ENCODE measurements at regions not wholly inside any gene's neighbourhood (a gene's known extent, or its start where the extent isn't known, plus 50 kb on each side); places are given as distances from the start of the nearest gene placed in this dataset.

DNA sequence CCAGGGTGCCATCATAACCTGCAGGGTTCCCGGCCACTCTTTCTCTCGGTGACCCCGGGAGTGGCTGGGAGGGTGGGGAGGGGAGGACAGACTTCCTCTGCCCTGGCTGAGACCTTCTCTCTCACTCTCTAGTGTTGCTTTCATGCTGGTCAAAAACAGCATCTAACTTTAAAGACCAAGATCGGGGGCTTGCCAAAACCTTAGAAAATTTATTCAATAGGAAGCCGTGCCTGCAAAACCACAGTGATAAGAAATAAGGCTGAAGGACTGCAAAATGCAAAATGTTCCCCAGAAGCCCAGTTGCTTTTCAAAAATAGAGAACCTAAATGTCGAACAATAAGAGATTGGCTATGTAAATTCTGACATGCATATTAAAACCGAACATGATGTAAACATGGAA, 344.0 kb downstream of the FOXL1 start:
- no peak overlapping the region for H3K4me2 ChIP-seq
- FAIRE-seq, result no peak

DNA sequence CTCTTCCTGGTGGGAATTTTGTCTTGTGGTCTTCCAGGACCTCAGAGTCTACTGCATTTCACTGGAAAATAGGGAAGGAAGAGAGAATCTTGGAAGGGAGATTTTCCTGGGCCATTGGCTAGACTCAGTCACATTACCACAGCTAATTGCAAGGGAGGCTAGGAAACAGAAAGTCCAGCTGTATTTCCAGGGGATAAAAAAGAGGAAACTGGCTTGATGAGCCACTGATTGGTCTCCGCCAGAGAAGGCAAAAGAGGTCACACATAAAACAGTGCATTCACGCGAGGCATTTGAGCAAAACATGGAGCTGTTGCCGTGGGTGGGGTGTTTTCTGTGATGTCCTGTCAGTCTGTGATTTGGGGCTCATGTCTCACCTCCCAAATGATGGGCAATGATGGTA, 345.3 kb downstream of the FOXL1 start:
- Histone ChIP-seq H3K27ac (no peak overlapping the region), H3K4me1 (peaks cover 5% of the 10 kb centered on the region; the same call in 2 of the 3 replicates), H3K9me3 (peaks cover 13% of the 10 kb centered on the region), H3K4me3 (no peak overlapping the region), H3K4me2 (no peak overlapping the region)
- ChIA-PET POLR2A (no interaction called here), CTCF (interaction anchor here (1.2 to 1.5 kb wide), 3 partner anchors 11 to 20 kb away, joined by 3 to 4 read pairs (median 3); no protein-coding TSS in a partner anchor)
- DNase-seq (ENCODE audit: low read depth in 1 of 2, low spot score in 1 of 2) (no peak), FAIRE-seq (no peak), ATAC-seq (no peak)
- no peak for TF ChIP-seq FOXS1 (CRISPR knock-in tag; IDR thresholded peaks at IDR 0.05)
- TF ChIP-seq TFCP2L1 (CRISPR knock-in tag; IDR thresholded peaks at IDR 0.05), result no peak
- TF ChIP-seq HDAC2 (IDR thresholded peaks at IDR 0.05), result no peak
- no peak for TF ChIP-seq EHF (CRISPR knock-in tag; IDR thresholded peaks at IDR 0.05)
- TF ChIP-seq RARB (CRISPR knock-in tag; IDR thresholded peaks at IDR 0.05), result no peak
- no peak for TF ChIP-seq CBX8 (IDR thresholded peaks at IDR 0.05)
- TF ChIP-seq PHF8 (IDR thresholded peaks at IDR 0.05; ENCODE audit: borderline replicate concordance, low read depth), result no peak
- 75% methylated on average over 4 of the region's 4 CpGs for WGBS (ENCODE audit: missing lambda C conversion rate)

More for the DNA sequence above, 344.0 kb downstream of the FOXL1 start:
- H3K4me3 ChIP-seq, result no peak overlapping the region
- no peak overlapping the region for H3K27ac ChIP-seq
- DNase-seq (ENCODE audit: low read depth in 1 of 2, low spot score in 1 of 2) (no peak), ATAC-seq (no peak)
- H3K4me1 ChIP-seq, result peaks cover 5% of the 10 kb centered on the region; the same call in 2 of the 3 replicates
- 52% methylated on average over 7 of the region's 7 CpGs for WGBS (ENCODE audit: missing lambda C conversion rate)
- ChIA-PET POLR2A (no interaction called here), CTCF (no interaction called here)
- TF ChIP-seq FOSL2 (IDR thresholded peaks at IDR 0.05), result no peak
- no peak for TF ChIP-seq FOSL2 (CRISPR knock-in tag; IDR thresholded peaks at IDR 0.05)
- TF ChIP-seq HOXA7 (CRISPR knock-in tag; IDR thresholded peaks at IDR 0.05), result no peak
- no peak for TF ChIP-seq TP53 (CRISPR knock-in tag; IDR thresholded peaks at IDR 0.05)
- TF ChIP-seq ZSCAN20 (CRISPR knock-in tag; IDR thresholded peaks at IDR 0.05), result no peak
- no peak for TF ChIP-seq TFCP2L1 (CRISPR knock-in tag; IDR thresholded peaks at IDR 0.05)
- TF ChIP-seq HOXB13 (CRISPR knock-in tag; IDR thresholded peaks at IDR 0.05; ENCODE audit: low read depth), result no peak
- no peak for TF ChIP-seq MAZ (IDR thresholded peaks at IDR 0.05; ENCODE audit: borderline replicate concordance, low read depth, low read length)
- no peak for TF ChIP-seq EHF (CRISPR knock-in tag; IDR thresholded peaks at IDR 0.05)
- no peak for TF ChIP-seq SREBF2 (IDR thresholded peaks at IDR 0.05)
- no peak for TF ChIP-seq BHLHE40 (IDR thresholded peaks at IDR 0.05; ENCODE audit: low read depth, low read length)
- TF ChIP-seq HDAC2 (IDR thresholded peaks at IDR 0.05), result no peak
- no peak for TF ChIP-seq MAFK (IDR thresholded peaks at IDR 0.05; ENCODE audit: partially characterized antibody)
- no peak for TF ChIP-seq NFE2L2 (conservative IDR thresholded peaks at IDR 0.05; ENCODE audit: low read length)
- no peak for TF ChIP-seq ZNF302 (CRISPR knock-in tag; IDR thresholded peaks at IDR 0.05)
- H3K9me3 ChIP-seq, result peaks cover 13% of the 10 kb centered on the region

DNA sequence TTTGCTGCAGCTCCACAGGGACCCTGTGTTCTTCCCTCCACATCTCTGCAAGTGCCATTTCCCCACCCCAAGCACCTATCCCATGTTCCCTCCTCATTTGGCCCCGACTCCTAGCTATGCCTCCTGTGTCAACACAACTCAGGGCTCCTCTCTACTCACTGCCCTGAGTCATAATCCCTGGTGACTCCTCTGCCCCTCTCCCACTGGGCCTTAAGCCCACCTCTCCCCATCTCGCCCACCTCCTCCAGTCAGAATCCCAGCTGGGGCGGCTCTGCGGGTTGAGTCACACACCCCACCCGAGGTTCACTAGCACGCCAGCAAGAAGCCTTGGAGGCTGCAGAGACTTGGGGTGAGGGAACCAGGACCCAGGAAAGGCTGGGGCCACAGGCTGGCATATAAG, 346.2 kb downstream of the FOXL1 start:
- no peak for TF ChIP-seq PHF8 (IDR thresholded peaks at IDR 0.05; ENCODE audit: borderline replicate concordance, low read depth)
- no peak for TF ChIP-seq KDM5A (IDR thresholded peaks at IDR 0.05)
- no peak for TF ChIP-seq POLR2AphosphoS2 (conservative IDR thresholded peaks at IDR 0.05; ENCODE audit: low read length)
- TF ChIP-seq RCOR1 (IDR thresholded peaks at IDR 0.05; ENCODE audit: low read depth, low read length), result no peak
- TF ChIP-seq, protein P1, sequence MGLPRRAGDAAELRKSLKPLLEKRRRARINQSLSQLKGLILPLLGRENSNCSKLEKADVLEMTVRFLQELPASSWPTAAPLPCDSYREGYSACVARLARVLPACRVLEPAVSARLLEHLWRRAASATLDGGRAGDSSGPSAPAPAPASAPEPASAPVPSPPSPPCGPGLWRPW (IDR thresholded peaks at IDR 0.05), result no peak
- TF ChIP-seq FOXS1 (CRISPR knock-in tag; IDR thresholded peaks at IDR 0.05), result no peak
- no peak for TF ChIP-seq SMC3 (IDR thresholded peaks at IDR 0.05)
- TF ChIP-seq, protein P2, sequence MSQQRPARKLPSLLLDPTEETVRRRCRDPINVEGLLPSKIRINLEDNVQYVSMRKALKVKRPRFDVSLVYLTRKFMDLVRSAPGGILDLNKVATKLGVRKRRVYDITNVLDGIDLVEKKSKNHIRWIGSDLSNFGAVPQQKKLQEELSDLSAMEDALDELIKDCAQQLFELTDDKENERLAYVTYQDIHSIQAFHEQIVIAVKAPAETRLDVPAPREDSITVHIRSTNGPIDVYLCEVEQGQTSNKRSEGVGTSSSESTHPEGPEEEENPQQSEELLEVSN (IDR thresholded peaks at IDR 0.05; ENCODE audit: borderline replicate concordance, low read depth), result no peak
- TF ChIP-seq, protein P3, sequence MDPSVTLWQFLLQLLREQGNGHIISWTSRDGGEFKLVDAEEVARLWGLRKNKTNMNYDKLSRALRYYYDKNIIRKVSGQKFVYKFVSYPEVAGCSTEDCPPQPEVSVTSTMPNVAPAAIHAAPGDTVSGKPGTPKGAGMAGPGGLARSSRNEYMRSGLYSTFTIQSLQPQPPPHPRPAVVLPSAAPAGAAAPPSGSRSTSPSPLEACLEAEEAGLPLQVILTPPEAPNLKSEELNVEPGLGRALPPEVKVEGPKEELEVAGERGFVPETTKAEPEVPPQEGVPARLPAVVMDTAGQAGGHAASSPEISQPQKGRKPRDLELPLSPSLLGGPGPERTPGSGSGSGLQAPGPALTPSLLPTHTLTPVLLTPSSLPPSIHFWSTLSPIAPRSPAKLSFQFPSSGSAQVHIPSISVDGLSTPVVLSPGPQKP (IDR thresholded peaks at IDR 0.05; ENCODE audit: low read depth, low read length), result no peak
- no peak for TF ChIP-seq FOSL2 (IDR thresholded peaks at IDR 0.05)
- TF ChIP-seq FOSL2 (CRISPR knock-in tag; IDR thresholded peaks at IDR 0.05), result no peak
- TF ChIP-seq TP53 (CRISPR knock-in tag; IDR thresholded peaks at IDR 0.05), result no peak
- TF ChIP-seq ZNF302 (CRISPR knock-in tag; IDR thresholded peaks at IDR 0.05), result no peak
- TF ChIP-seq, protein P4, sequence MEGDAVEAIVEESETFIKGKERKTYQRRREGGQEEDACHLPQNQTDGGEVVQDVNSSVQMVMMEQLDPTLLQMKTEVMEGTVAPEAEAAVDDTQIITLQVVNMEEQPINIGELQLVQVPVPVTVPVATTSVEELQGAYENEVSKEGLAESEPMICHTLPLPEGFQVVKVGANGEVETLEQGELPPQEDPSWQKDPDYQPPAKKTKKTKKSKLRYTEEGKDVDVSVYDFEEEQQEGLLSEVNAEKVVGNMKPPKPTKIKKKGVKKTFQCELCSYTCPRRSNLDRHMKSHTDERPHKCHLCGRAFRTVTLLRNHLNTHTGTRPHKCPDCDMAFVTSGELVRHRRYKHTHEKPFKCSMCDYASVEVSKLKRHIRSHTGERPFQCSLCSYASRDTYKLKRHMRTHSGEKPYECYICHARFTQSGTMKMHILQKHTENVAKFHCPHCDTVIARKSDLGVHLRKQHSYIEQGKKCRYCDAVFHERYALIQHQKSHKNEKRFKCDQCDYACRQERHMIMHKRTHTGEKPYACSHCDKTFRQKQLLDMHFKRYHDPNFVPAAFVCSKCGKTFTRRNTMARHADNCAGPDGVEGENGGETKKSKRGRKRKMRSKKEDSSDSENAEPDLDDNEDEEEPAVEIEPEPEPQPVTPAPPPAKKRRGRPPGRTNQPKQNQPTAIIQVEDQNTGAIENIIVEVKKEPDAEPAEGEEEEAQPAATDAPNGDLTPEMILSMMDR (IDR thresholded peaks at IDR 0.05), result no peak
- no peak for TF ChIP-seq NFE2L2 (conservative IDR thresholded peaks at IDR 0.05; ENCODE audit: low read length)
- TF ChIP-seq SREBF2 (IDR thresholded peaks at IDR 0.05), result no peak
- peak overlapping the region in 1 of 2 experiments; percentile 60; a peak in 2 of 6 replicates for H3K27ac ChIP-seq
- no peak for FAIRE-seq
- no peak overlapping the region for H3K4me3 ChIP-seq
- DNase-seq (ENCODE audit: low read depth in 1 of 2, low spot score in 1 of 2), result peak in 1 of 2 experiments; percentile 12
- H3K9me3 ChIP-seq, result peaks cover 13% of the 10 kb centered on the region
- peak; percentile 41 to 77; a peak in 4 of 6 replicates for ATAC-seq
- H3K4me2 ChIP-seq, result peak overlapping the region; percentile 3; the same call in 1 of the 3 replicates
- H3K4me1 ChIP-seq, result peaks cover 5% of the 10 kb centered on the region; the same call in 2 of the 3 replicates
- CTCF ChIA-PET, result interaction anchor here (1.2 to 1.5 kb wide), 2 partner anchors 10 to 19 kb away, joined by 3 to 4 read pairs; no protein-coding TSS in a partner anchor
- WGBS (ENCODE audit: missing lambda C conversion rate), result 24% methylated on average over 6 of the region's 6 CpGs
- POLR2A ChIA-PET, result no interaction called here

Data from A549 (cell line).